NCI-H1436 (cell line): ENCODE measurements at regions not wholly inside any gene's neighbourhood (a gene's known extent, or its start where the extent isn't known, plus 50 kb on each side); places are given as distances from the start of the nearest gene placed in this dataset.

Experiments used
- DNase-seq: peaks from one replicate; lab custom pipeline; 2025; lab: John Stamatoyannopoulos, UW

- DNase-seq = no peak
Measured at GRCh38 chr4:152094970-152095700, 334.3 kb upstream of the GATB start.

GRCh38 chr4:152091405-152091804, 330.6 kb upstream of the GATB start:
- no peak for DNase-seq

- no peak for DNase-seq
Measured at GRCh38 chr4:152090543-152090942, 329.7 kb upstream of the GATB start.

GRCh38 chr4:152089584-152089983, 328.8 kb upstream of the GATB start:
- DNase-seq = no peak

GRCh38 chr4:152087335-152087734, 326.5 kb upstream of the GATB start:
- DNase-seq = no peak

- DNase-seq = no peak
Measured at GRCh38 chr4:152085657-152086056, 324.9 kb upstream of the GATB start.

- DNase-seq = no peak
Measured at GRCh38 chr4:152083338-152083737, 322.5 kb upstream of the GATB start.

- DNase-seq = no peak
Measured at GRCh38 chr4:152081024-152081423, 320.2 kb upstream of the GATB start.

GRCh38 chr4:152079543-152080293, 318.9 kb upstream of the GATB start:
- DNase-seq = no peak

GRCh38 chr4:152079079-152079478, 318.3 kb upstream of the GATB start:
- DNase-seq = no peak

GRCh38 chr4:152077582-152077981, 316.8 kb upstream of the GATB start:
- DNase-seq = no peak

- DNase-seq = no peak
Measured at GRCh38 chr4:152075253-152075928, 314.6 kb upstream of the GATB start.

GRCh38 chr4:152074573-152074972, 313.8 kb upstream of the GATB start:
- DNase-seq = no peak

GRCh38 chr4:152074088-152074437, 313.3 kb upstream of the GATB start:
- no peak for DNase-seq

- DNase-seq = no peak
Measured at GRCh38 chr4:152073351-152074087, 312.7 kb upstream of the GATB start.

GRCh38 chr4:152072906-152073305, 312.1 kb upstream of the GATB start:
- no peak for DNase-seq

- DNase-seq = no peak
Measured at GRCh38 chr4:152072001-152072485, 311.2 kb upstream of the GATB start.

- no peak for DNase-seq
Measured at GRCh38 chr4:152070854-152071253, 310.0 kb upstream of the GATB start.

GRCh38 chr4:152068866-152069265, 308.1 kb upstream of the GATB start:
- no peak for DNase-seq

GRCh38 chr4:152065545-152065944, 304.7 kb upstream of the GATB start:
- no peak for DNase-seq

- DNase-seq = no peak
Measured at GRCh38 chr4:152064753-152065152, 303.9 kb upstream of the GATB start.

GRCh38 chr4:152064282-152064681, 303.5 kb upstream of the GATB start:
- DNase-seq = no peak
